PC-9 (cell line): ENCODE measurements at regions not wholly inside any gene's neighbourhood (a gene's known extent, or its start where the extent isn't known, plus 50 kb on each side); places are given as distances from the start of the nearest gene placed in this dataset.
A peak's percentile ranks its signal among the peaks of the same experiment; 100 is the strongest.

Source experiments
- BruUV-seq: library from RNA; stranded (reverse); fragments of 400-500 nt; replicated peaks from 2 replicates; lab custom pipeline; 2021; lab: Mats Ljungman, UMichigan
- CTCF ChIA-PET: fragments of 300-600 bp; sonication (Branson Sonifier 250); formaldehyde crosslinking; loops from one replicate; lab custom pipeline; 2022; ENCODE audit warnings: antibody characterized with exemption; lab: Charles Lee
- POLR2A ChIA-PET: fragments of 300-600 bp; sonication (Branson Sonifier 250); formaldehyde crosslinking; loops from one replicate; lab custom pipeline; 2022; ENCODE audit warnings: antibody characterized with exemption; ENCODE audit not compliant: unreplicated experiment; lab: Charles Lee
- DNase-seq, 2 experiments: peaks; one replicate each; pipeline versions ENCODE4 v3.0.0 to v3.0.0-alpha.2; 2015 to 2022; ENCODE audit warnings: mixed read lengths in 1 of 2
- H2AFZ ChIP-seq: fragments of 200-600 bp; sonication (generic); 2 replicates; pipeline ENCODE4 v1.8.1; 2017; ENCODE audit warnings: antibody characterized with exemption
- H3F3A ChIP-seq: fragments of 200-600 bp; sonication (generic); 2 replicates; pipeline ENCODE4 v1.8.1; 2017; ENCODE audit warnings: antibody characterized with exemption, mild to moderate bottlenecking, low read depth; ENCODE audit not compliant: insufficient read depth
- H3K27ac ChIP-seq: fragments of 200-600 bp; sonication (generic); 2 replicates; pipeline ENCODE4 v1.6.1; 2016; ENCODE audit warnings: mixed run types
- H3K27me3 ChIP-seq: fragments of 200-600 bp; sonication (generic); 2 replicates; pipeline ENCODE4 v1.6.1; 2016; ENCODE audit warnings: low read depth, mixed run types; ENCODE audit not compliant: insufficient read depth
- H3K36me3 ChIP-seq: fragments of 200-600 bp; sonication (generic); 2 replicates; pipeline ENCODE4 v1.6.1; 2016; ENCODE audit warnings: low read depth, mixed run types
- H3K4me1 ChIP-seq: fragments of 200-600 bp; sonication (generic); replicated peaks from 2 replicates; pipeline ENCODE4 v1.6.1; 2016; ENCODE audit warnings: mixed run types; ENCODE audit not compliant: insufficient read depth
- H3K4me2 ChIP-seq: fragments of 200-600 bp; sonication (generic); 2 replicates; pipeline ENCODE4 v1.6.1; 2017; ENCODE audit warnings: mixed run types
- H3K4me3 ChIP-seq: fragments of 200-600 bp; sonication (generic); 2 replicates; pipeline ENCODE4 v1.6.1; 2016; ENCODE audit warnings: mixed run types
- H3K79me2 ChIP-seq: fragments of 200-600 bp; sonication (generic); 2 replicates; pipeline ENCODE4 v1.6.1; 2017; ENCODE audit warnings: low read depth, mixed run types
- H3K9me2 ChIP-seq: fragments of 200-600 bp; sonication (generic); 2 replicates; pipeline ENCODE4 v1.8.1; 2017; ENCODE audit warnings: mild to moderate bottlenecking; ENCODE audit not compliant: insufficient read depth
- H3K9me3 ChIP-seq: fragments of 200-600 bp; sonication (generic); 2 replicates; pipeline ENCODE4 v1.8.1; 2016; ENCODE audit warnings: low read depth; ENCODE audit not compliant: insufficient read depth
- H4K20me1 ChIP-seq: fragments of 200-600 bp; sonication (generic); 2 replicates; pipeline ENCODE4 v1.8.1; 2017; ENCODE audit not compliant: insufficient read depth
- CTCF ChIP-seq: fragments of 200-600 bp; sonication (generic); conservative IDR thresholded peaks from 2 replicates; pipeline ENCODE4 v1.6.1; 2017; ENCODE audit warnings: mixed run types, antibody characterized with exemption, mild to moderate bottlenecking, moderate library complexity
- EZH2 ChIP-seq: fragments of 200-600 bp; sonication (generic); IDR thresholded peaks from 2 replicates; pipeline ENCODE4 v1.8.0; 2017; ENCODE audit warnings: antibody characterized with exemption, low read depth
- intact Hi-C: fragments of 100-400 bp; cut with micrococcal nuclease; formaldehyde crosslinking; loops from one replicate; pipeline ENCODE4 v1.10.0; 2022; ENCODE audit not compliant: unreplicated experiment

DNA sequence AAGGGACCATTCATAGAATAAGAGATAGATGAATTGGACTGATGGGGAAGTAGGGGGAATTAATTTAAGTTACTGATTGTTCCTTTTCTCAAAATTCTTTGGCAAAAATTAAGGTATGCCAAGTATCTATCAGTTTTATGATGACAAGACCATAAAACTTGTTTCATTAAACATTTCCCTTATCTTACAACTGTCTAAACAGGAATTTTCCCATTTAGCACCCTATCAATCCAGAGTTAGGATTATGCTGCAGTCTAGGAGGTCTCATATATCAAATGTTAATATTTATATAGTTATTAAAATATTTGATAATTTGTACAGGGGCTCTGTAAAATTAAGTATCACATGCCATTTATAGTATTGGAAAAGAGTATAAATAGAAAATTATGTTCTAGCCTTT is 51.5 kb upstream of the ARID1B start:
- H3K79me2 ChIP-seq, result no peaks in the 10 kb centered on the region
- H3K27me3 ChIP-seq, result no peaks in the 10 kb centered on the region
- CTCF ChIA-PET, result no interaction called here
- H3F3A ChIP-seq, result peaks cover 24% of the 10 kb centered on the region
- no TSS peak for BruUV-seq
- no peak overlapping the region for H3K27ac ChIP-seq
- no peaks in the 10 kb centered on the region for H4K20me1 ChIP-seq
- H3K4me2 ChIP-seq, result no peak overlapping the region
- DNase-seq, result no peak
- H2AFZ ChIP-seq, result no peak overlapping the region
- no peaks in the 10 kb centered on the region for H3K9me3 ChIP-seq
- H3K36me3 ChIP-seq, result no peaks in the 10 kb centered on the region
- peaks cover 13% of the 10 kb centered on the region for H3K4me1 ChIP-seq
- POLR2A ChIA-PET, result no interaction called here
- no peak for TF ChIP-seq CTCF
- TF ChIP-seq EZH2, result no peak
- intact Hi-C loops, result no loop called here
- no peaks in the 10 kb centered on the region for H3K9me2 ChIP-seq
- no peak overlapping the region for H3K4me3 ChIP-seq

DNA sequence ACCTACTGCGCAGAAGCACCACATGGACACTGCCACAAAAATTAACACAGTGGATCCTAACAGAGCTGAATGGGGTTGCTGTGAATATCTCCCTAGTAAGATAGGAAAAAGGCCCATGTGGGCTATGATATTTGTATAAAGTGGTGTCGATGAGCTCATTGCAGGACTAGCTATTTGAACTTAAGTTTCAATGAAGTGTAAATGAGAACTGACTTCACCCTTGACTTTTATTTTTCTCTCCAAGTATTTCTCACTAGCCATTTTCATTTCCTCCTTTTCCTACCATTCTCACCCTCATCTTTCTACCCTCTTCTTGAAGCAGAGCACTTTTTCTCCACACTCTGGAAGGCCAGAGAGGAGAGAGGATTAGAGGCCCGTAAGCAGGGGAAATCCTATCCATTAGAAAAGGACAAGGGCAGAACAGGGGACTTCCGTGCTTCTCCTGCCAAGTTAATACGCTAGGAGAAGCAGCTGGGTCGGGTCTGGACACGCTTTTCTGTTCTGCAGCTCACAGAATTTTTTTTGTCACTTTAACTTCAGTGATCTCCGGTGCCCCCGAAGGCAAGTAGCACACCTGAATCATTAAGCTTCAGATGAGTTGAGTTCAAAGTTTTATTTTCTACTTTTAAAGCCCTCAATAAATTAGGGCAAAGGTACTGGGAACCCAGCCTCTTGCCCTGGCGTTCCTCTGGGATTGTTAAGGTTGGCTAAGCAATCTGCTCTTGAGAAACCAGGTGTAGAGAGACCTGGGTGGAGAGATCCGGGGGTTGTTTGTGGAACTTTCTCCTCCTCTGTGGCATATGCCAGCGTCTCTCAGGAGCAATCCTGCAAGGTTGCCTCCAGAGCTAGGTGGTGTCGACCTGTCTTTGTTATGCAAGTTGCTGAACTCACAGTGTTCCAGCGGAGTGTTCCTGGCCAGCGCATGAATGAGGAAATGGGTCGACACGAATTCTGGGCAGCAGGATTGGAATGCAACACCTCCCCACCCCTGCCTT is 56.2 kb upstream of the ARID1B start:
- H3K9me2 ChIP-seq, result no peaks in the 10 kb centered on the region
- TF ChIP-seq EZH2 (no peak), CTCF (no peak)
- POLR2A ChIA-PET, result interaction anchor here (0.7 kb wide), 2 partner anchors 8 to 424 kb away, joined by 5 to 7 read pairs; no protein-coding TSS in a partner anchor
- H4K20me1 ChIP-seq, result no peaks in the 10 kb centered on the region
- peak overlapping the region; percentile 68 for H3K27ac ChIP-seq
- H3K4me3 ChIP-seq, result no peak overlapping the region; the same call in 1 of the 2 replicates
- no peaks in the 10 kb centered on the region for H3K79me2 ChIP-seq
- DNase-seq, result peak; percentile 29 to 55
- peaks cover 24% of the 10 kb centered on the region for H3F3A ChIP-seq
- intact Hi-C loops, result loop anchor here (2.0 to 5.0 kb wide), 2 partner anchors 34 to 56 kb away; partner anchors contain the start of gene ARID1B
- no peaks in the 10 kb centered on the region for H3K27me3 ChIP-seq
- H3K4me2 ChIP-seq, result peak overlapping the region; percentile 83
- H3K36me3 ChIP-seq, result no peaks in the 10 kb centered on the region
- BruUV-seq, result no TSS peak
- H3K4me1 ChIP-seq, result peaks cover 28% of the 10 kb centered on the region
- CTCF ChIA-PET, result no interaction called here
- H2AFZ ChIP-seq, result peak overlapping the region; percentile 46; the same call in 1 of the 2 replicates
- H3K9me3 ChIP-seq, result no peaks in the 10 kb centered on the region

DNA sequence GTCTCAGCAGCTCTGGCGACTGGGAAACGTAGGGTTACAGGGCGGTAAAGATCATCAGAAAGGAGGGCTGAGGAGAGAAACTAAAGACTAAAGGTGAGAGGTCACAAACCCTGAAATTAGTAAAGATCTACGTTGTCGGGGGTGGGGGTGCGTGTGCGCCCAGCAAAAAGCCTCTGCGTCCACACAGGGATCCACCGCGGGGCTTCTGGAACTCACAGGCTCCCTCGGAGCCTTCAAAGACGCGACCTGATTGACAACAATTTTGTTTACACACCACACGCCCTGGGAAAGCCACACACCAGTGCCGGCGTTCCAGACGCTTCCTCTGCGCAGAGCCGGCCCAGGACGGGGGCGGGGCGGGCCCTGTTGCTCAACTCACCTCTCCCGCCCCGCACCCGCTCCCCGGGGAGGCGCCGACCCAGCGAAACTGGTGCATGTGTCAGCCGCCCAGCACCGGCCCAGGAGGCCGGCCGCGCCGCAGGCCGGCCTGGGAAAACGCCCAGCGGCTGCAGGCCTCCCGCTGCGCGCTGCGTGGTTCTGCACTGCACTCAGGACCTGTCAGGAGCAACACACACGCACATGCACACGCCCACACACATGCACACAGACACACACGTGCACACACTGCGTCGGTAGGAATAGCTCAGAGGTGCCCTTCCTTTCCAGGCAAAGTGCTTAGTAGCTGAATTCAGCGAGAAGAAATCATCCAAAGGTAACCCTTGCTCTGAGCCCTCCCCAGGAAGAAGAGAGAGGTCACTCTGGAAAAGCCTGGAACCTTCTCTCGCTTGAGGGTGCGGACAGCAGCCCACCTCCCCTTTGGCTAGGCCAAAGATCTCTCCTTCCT is 57.2 kb upstream of the ARID1B start:
- CTCF ChIA-PET, result no interaction called here
- peak; percentile 83 to 87 for DNase-seq
- BruUV-seq, result no TSS peak
- Histone ChIP-seq H3K4me1 (peaks cover 28% of the 10 kb centered on the region), H2AFZ (peak overlapping the region; percentile 91), H3K4me2 (peak overlapping the region; percentile 83), H3K27ac (peak overlapping the region; percentile 68), H3K4me3 (peak overlapping the region; percentile 50; the same call in 1 of the 2 replicates), H3K9me3 (no peaks in the 10 kb centered on the region), H3K27me3 (no peaks in the 10 kb centered on the region), H3F3A (peaks cover 24% of the 10 kb centered on the region), H4K20me1 (no peaks in the 10 kb centered on the region), H3K79me2 (no peaks in the 10 kb centered on the region), H3K9me2 (no peaks in the 10 kb centered on the region), H3K36me3 (no peaks in the 10 kb centered on the region)
- POLR2A ChIA-PET, result interaction anchor here (0.7 kb wide), 1 partner anchor 9 kb away, joined by 7 read pairs; no protein-coding TSS in a partner anchor
- TF ChIP-seq CTCF (no peak), EZH2 (no peak)
- intact Hi-C loops, result loop anchor here (2.0 to 5.0 kb wide), 2 partner anchors 33 to 57 kb away; partner anchors contain the start of gene ARID1B
